ENCODE measurements at regions not wholly inside any gene's neighbourhood (a gene's known extent, or its start where the extent isn't known, plus 50 kb on each side); places are given as distances from the start of the nearest gene placed in this dataset.

GRCh38 chr15:69663982-69664381 is 211.4 kb downstream of the RPLP1 start:
- DNase-seq = no peak
- H3K27me3 ChIP-seq (replicated peaks; ENCODE audit: insufficient read depth, low read length) = no peaks in the 10 kb centered on the region
- no peak overlapping the region for H3K27ac ChIP-seq (ENCODE audit: low read length)
- no peak overlapping the region for H3K4me2 ChIP-seq (ENCODE audit: low read depth, low read length)
- no peaks in the 10 kb centered on the region for H3K36me3 ChIP-seq (replicated peaks; ENCODE audit: insufficient read depth, low read length)
- H3K4me3 ChIP-seq (ENCODE audit: low read length) = no peak overlapping the region
- no peaks in the 10 kb centered on the region for H3K79me2 ChIP-seq (ENCODE audit: low read length)
- H3K4me1 ChIP-seq (ENCODE audit: low read length) = peaks cover 27% of the 10 kb centered on the region
- H3K9me3 ChIP-seq (replicated peaks; ENCODE audit: insufficient read depth, low read length) = no peaks in the 10 kb centered on the region
- no peaks in the 10 kb centered on the region for H4K20me1 ChIP-seq (ENCODE audit: insufficient read depth, low read length)
- peaks cover 25% of the 10 kb centered on the region for H3F3A ChIP-seq (ENCODE audit: insufficient read depth, low read length)
- no peaks in the 10 kb centered on the region for H3K9me2 ChIP-seq (replicated peaks; ENCODE audit: insufficient read depth, low read length)
- no peak overlapping the region for H3K9ac ChIP-seq (ENCODE audit: low read length)
- H2AFZ ChIP-seq (ENCODE audit: low read length) = no peak overlapping the region
- TF ChIP-seq EZH2phosphoT487 (IDR thresholded peaks at IDR 0.05; ENCODE audit: low read length) = no peak
- TF ChIP-seq EZH2 (optimal IDR thresholded peaks at IDR 0.05; ENCODE audit: low read depth, low read length) = no peak
- TF ChIP-seq CTCF (IDR thresholded peaks at IDR 0.05; ENCODE audit: low read length) = no peak

GRCh38 chr15:69664572-69665571 is 212.3 kb downstream of the RPLP1 start:
- TF ChIP-seq EZH2 (optimal IDR thresholded peaks at IDR 0.05; ENCODE audit: low read depth, low read length) (no peak), EZH2phosphoT487 (IDR thresholded peaks at IDR 0.05; ENCODE audit: low read length) (no peak), CTCF (IDR thresholded peaks at IDR 0.05; ENCODE audit: low read length) (no peak)
- Histone ChIP-seq H3K27me3 (replicated peaks; ENCODE audit: insufficient read depth, low read length) (no peaks in the 10 kb centered on the region), H3K4me2 (ENCODE audit: low read depth, low read length) (no peak overlapping the region), H3K79me2 (ENCODE audit: low read length) (no peaks in the 10 kb centered on the region), H3K4me3 (ENCODE audit: low read length) (no peak overlapping the region), H3K36me3 (replicated peaks; ENCODE audit: insufficient read depth, low read length) (no peaks in the 10 kb centered on the region), H3K9ac (ENCODE audit: low read length) (no peak overlapping the region), H3K9me3 (replicated peaks; ENCODE audit: insufficient read depth, low read length) (no peaks in the 10 kb centered on the region), H3K27ac (ENCODE audit: low read length) (no peak overlapping the region), H3K4me1 (ENCODE audit: low read length) (peaks cover 36% of the 10 kb centered on the region), H2AFZ (ENCODE audit: low read length) (no peak overlapping the region), H3F3A (ENCODE audit: insufficient read depth, low read length) (peaks cover 29% of the 10 kb centered on the region), H4K20me1 (ENCODE audit: insufficient read depth, low read length) (no peaks in the 10 kb centered on the region), H3K9me2 (replicated peaks; ENCODE audit: insufficient read depth, low read length) (no peaks in the 10 kb centered on the region)
- no peak for DNase-seq

- Histone ChIP-seq H3K79me2 (ENCODE audit: low read length) (no peaks in the 10 kb centered on the region), H3K9me3 (replicated peaks; ENCODE audit: insufficient read depth, low read length) (no peaks in the 10 kb centered on the region), H3F3A (ENCODE audit: insufficient read depth, low read length) (peaks cover 29% of the 10 kb centered on the region), H4K20me1 (ENCODE audit: insufficient read depth, low read length) (no peaks in the 10 kb centered on the region), H3K36me3 (replicated peaks; ENCODE audit: insufficient read depth, low read length) (no peaks in the 10 kb centered on the region), H3K4me1 (ENCODE audit: low read length) (peaks cover 43% of the 10 kb centered on the region), H3K4me3 (ENCODE audit: low read length) (no peak overlapping the region), H3K9ac (ENCODE audit: low read length) (no peak overlapping the region), H3K4me2 (ENCODE audit: low read depth, low read length) (no peak overlapping the region), H3K27me3 (replicated peaks; ENCODE audit: insufficient read depth, low read length) (no peaks in the 10 kb centered on the region), H2AFZ (ENCODE audit: low read length) (no peak overlapping the region), H3K27ac (ENCODE audit: low read length) (no peak overlapping the region), H3K9me2 (replicated peaks; ENCODE audit: insufficient read depth, low read length) (no peaks in the 10 kb centered on the region)
- TF ChIP-seq EZH2phosphoT487 (IDR thresholded peaks at IDR 0.05; ENCODE audit: low read length) = no peak
- DNase-seq = no peak
These were observed 213.1 kb downstream of the RPLP1 start for GRCh38 chr15:69665641-69666111.

Data from MM.1S (cell line).